Hematopoietic multipotent progenitor cell treated with erythropoietin and hydrocortisone succinate and interleukin-3 and kit ligand, for 15 days (in vitro differentiated cells): ENCODE measurements at regions not wholly inside any gene's neighbourhood (a gene's known extent, or its start where the extent isn't known, plus 50 kb on each side); places are given as distances from the start of the nearest gene placed in this dataset.

Experiments used
- DNase-seq: peaks from one replicate; pipeline ENCODE4 v3.0.0-alpha.2; 2015; ENCODE audit warnings: low spot score

- DNase-seq, result no peak
Observed at GRCh38 chr1:5566924-5567323, 425.3 kb downstream of the NPHP4 start.

- no peak for DNase-seq
Observed at GRCh38 chr1:5565281-5566125, 426.7 kb downstream of the NPHP4 start.

GRCh38 chr1:5564578-5565257, 427.5 kb downstream of the NPHP4 start:
- no peak for DNase-seq

GRCh38 chr1:5563861-5564577, 428.2 kb downstream of the NPHP4 start:
- DNase-seq, result no peak

- no peak for DNase-seq
Observed at GRCh38 chr1:5562769-5563168, 429.5 kb downstream of the NPHP4 start.

- no peak for DNase-seq
Observed at GRCh38 chr1:5562331-5562730, 429.9 kb downstream of the NPHP4 start.

GRCh38 chr1:5559078-5559477, 433.1 kb downstream of the NPHP4 start:
- DNase-seq, result no peak

GRCh38 chr1:5555853-5556252, 436.4 kb downstream of the NPHP4 start:
- DNase-seq, result no peak

GRCh38 chr1:5554784-5555183, 437.4 kb downstream of the NPHP4 start:
- no peak for DNase-seq

GRCh38 chr1:5554111-5554510, 438.1 kb downstream of the NPHP4 start:
- no peak for DNase-seq

GRCh38 chr1:5552787-5553484, 439.3 kb downstream of the NPHP4 start:
- no peak for DNase-seq

GRCh38 chr1:5551274-5551975, 440.8 kb downstream of the NPHP4 start:
- no peak for DNase-seq

- no peak for DNase-seq
Observed at GRCh38 chr1:5548266-5548665, 444.0 kb downstream of the NPHP4 start.

- no peak for DNase-seq
Observed at GRCh38 chr1:5543235-5543634, 449.0 kb downstream of the NPHP4 start.

GRCh38 chr1:5532811-5533210, 459.4 kb downstream of the NPHP4 start:
- no peak for DNase-seq

- no peak for DNase-seq
Observed at GRCh38 chr1:5526822-5527551, 465.2 kb downstream of the NPHP4 start.

- no peak for DNase-seq
Observed at GRCh38 chr1:5526385-5526750, 465.9 kb downstream of the NPHP4 start.

- DNase-seq, result no peak
Observed at GRCh38 chr1:5525597-5526384, 466.4 kb downstream of the NPHP4 start.

GRCh38 chr1:5522531-5523145, 469.6 kb downstream of the NPHP4 start:
- DNase-seq, result no peak
